Mucosa of rectum (tissue), 2 donors: ENCODE measurements at regions not wholly inside any gene's neighbourhood (a gene's known extent, or its start where the extent isn't known, plus 50 kb on each side); places are given as distances from the start of the nearest gene placed in this dataset.

Experiments
- H3K27ac ChIP-seq, 2 donors: one replicate each; pipeline ENCODE4 v1.7.0; 2013; ENCODE audit warnings: inconsistent platforms in 2 of 2, low read depth in 2 of 2, low read length in 2 of 2
- H3K27me3 ChIP-seq, 2 donors: one replicate each; pipeline ENCODE4 v1.7.0; 2013; ENCODE audit warnings: low read length in 2 of 2; ENCODE audit not compliant: control insufficient read depth in 2 of 2, insufficient read depth in 2 of 2
- H3K36me3 ChIP-seq, 2 donors: one replicate each; pipeline ENCODE4 v1.7.0; 2013; ENCODE audit warnings: low read length in 2 of 2; ENCODE audit not compliant: control insufficient read depth in 2 of 2, insufficient read depth in 2 of 2
- H3K4me1 ChIP-seq, 2 donors: one replicate each; pipeline ENCODE4 v1.7.0; 2013; ENCODE audit warnings: low read length in 2 of 2, mild to moderate bottlenecking in 1 of 2; ENCODE audit not compliant: control insufficient read depth in 2 of 2, insufficient read depth in 2 of 2
- H3K4me3 ChIP-seq, 2 donors: one replicate each; pipeline ENCODE4 v1.7.0; 2013; ENCODE audit warnings: low read length in 2 of 2
- H3K9ac ChIP-seq, 2 donors: one replicate each; pipeline ENCODE4 v1.7.0; 2013; ENCODE audit warnings: low read length in 2 of 2, low read depth in 1 of 2, mild to moderate bottlenecking in 1 of 2
- H3K9me3 ChIP-seq, 2 donors: one replicate each; pipeline ENCODE4 v1.7.0; 2013; ENCODE audit warnings: low read length in 2 of 2; ENCODE audit not compliant: control insufficient read depth in 2 of 2
- donor health status: healthy.
- donor health status: Normal muscosa, but diverticular disease.

GRCh38 chr3:30465454-30465853 lies 140.9 kb upstream of the TGFBR2 start:
- Histone ChIP-seq H3K4me3 (no peak overlapping the region), H3K4me1 (no peaks in the 10 kb centered on the region), H3K9ac (no peak overlapping the region), H3K27me3 (no peaks in the 10 kb centered on the region), H3K9me3 (no peaks in the 10 kb centered on the region), H3K27ac (no peak overlapping the region), H3K36me3 (no peaks in the 10 kb centered on the region)

- no peak overlapping the region for H3K4me3 ChIP-seq
- no peaks in the 10 kb centered on the region for H3K9me3 ChIP-seq
- no peak overlapping the region for H3K27ac ChIP-seq
- no peak overlapping the region for H3K9ac ChIP-seq
- no peaks in the 10 kb centered on the region for H3K27me3 ChIP-seq
- no peaks in the 10 kb centered on the region for H3K4me1 ChIP-seq
- H3K36me3 ChIP-seq = no peaks in the 10 kb centered on the region
Observed at GRCh38 chr3:30467596-30468238, 138.7 kb upstream of the TGFBR2 start.

DNA sequence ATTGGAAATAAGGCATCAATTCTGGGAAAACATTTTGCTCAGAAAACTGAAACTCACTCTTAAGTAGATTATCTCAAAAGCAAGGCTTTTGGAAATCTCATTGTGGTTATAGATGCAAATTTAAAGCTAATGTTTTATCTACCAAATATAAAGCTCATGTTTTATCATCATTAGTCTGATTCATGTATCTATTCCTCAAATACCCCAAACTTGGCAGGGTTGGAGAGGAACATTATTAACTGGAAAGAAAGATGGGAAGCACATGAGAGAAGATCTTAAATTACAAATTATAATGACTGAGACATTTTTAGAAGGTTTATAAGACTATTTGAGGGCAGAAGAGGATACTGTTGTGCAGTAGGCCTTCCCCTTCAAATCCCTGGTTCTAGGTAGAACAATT lies 137.3 kb upstream of the TGFBR2 start:
- Histone ChIP-seq H3K9ac (no peak overlapping the region), H3K27me3 (no peaks in the 10 kb centered on the region), H3K4me3 (no peak overlapping the region), H3K4me1 (no peaks in the 10 kb centered on the region), H3K36me3 (no peaks in the 10 kb centered on the region), H3K27ac (no peak overlapping the region), H3K9me3 (no peaks in the 10 kb centered on the region)

DNA sequence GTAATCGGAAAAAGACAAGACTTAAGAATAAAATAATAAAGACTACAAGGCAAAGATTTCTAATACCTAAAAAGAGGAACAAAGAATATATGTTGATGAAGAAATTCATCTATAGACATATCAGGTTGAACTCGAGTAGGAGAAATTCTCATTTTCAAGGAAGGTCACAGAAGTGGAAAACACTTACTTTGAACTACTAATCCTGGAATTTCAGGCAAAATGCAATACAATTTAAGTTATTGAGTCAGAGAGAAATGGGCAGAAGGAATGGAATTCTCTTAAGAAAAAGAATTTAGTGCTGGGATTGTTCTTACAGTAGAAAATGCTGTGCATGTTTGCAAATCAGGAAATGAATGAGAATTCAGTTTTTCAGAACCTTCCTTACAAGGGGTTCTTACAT lies 135.9 kb upstream of the TGFBR2 start:
- Histone ChIP-seq H3K4me3 (no peak overlapping the region), H3K27me3 (no peaks in the 10 kb centered on the region), H3K9ac (no peak overlapping the region), H3K9me3 (no peaks in the 10 kb centered on the region), H3K4me1 (no peaks in the 10 kb centered on the region), H3K27ac (no peak overlapping the region), H3K36me3 (no peaks in the 10 kb centered on the region)

DNA sequence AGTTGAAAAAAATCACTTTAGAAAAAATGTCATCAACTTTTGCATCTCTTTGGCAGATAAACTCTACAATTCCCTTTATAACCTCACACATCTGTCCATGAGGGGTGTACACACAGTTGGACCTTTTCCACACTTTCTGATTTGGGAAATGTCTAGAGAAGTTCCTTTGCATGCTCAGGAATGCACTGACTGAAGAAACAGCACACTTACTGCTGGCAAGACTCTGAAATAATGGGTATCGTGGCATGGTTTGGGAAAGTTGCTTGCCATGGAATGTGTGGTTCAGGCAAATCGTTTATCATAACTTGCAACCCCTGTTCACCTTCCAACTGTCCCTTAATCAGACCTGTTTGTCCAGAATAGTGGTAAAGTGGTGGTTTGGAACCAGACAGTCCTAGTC lies 135.3 kb upstream of the TGFBR2 start:
- Histone ChIP-seq H3K9ac (no peak overlapping the region), H3K36me3 (no peaks in the 10 kb centered on the region), H3K9me3 (no peaks in the 10 kb centered on the region), H3K4me1 (no peaks in the 10 kb centered on the region), H3K4me3 (no peak overlapping the region), H3K27me3 (no peaks in the 10 kb centered on the region), H3K27ac (no peak overlapping the region)

GRCh38 chr3:30471796-30472489 lies 134.5 kb upstream of the TGFBR2 start:
- Histone ChIP-seq H3K9me3 (no peaks in the 10 kb centered on the region), H3K4me1 (no peaks in the 10 kb centered on the region), H3K27ac (no peak overlapping the region), H3K36me3 (no peaks in the 10 kb centered on the region), H3K9ac (no peak overlapping the region), H3K4me3 (no peak overlapping the region), H3K27me3 (no peaks in the 10 kb centered on the region)

DNA sequence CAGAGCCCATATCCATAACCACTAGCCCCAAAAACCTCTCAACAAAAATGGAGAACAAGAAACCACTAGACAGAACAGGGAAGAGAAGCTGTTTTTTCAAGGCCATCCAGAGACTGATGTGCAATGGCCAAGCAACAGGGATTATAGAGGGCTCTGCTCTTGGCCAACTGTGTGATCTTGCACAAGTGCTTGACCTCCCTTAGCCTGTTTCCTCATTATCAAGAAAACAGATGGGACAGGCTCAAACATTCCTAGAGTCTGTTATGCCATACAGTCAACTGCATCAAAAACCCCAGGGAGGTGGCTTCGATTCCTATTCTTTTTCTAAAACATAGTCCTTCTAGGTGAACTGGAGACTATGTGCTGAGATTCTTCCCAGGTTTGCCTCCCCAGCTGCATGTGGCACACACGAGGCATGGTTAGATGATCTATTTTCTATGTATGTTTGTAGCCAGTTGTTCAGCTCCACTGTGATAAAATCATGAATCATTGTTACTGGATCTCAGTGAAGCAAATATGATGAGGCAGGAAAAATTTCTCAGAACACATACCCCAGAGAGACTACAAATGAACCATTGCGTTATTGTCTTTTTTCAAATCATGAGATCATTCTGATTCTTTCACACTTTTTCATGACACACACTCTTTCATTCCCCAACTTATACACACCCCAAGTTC lies 132.9 kb upstream of the TGFBR2 start:
- Histone ChIP-seq H3K4me1 (no peaks in the 10 kb centered on the region), H3K27me3 (no peaks in the 10 kb centered on the region), H3K9ac (no peak overlapping the region), H3K27ac (no peak overlapping the region), H3K36me3 (no peaks in the 10 kb centered on the region), H3K4me3 (no peak overlapping the region), H3K9me3 (no peaks in the 10 kb centered on the region)

DNA sequence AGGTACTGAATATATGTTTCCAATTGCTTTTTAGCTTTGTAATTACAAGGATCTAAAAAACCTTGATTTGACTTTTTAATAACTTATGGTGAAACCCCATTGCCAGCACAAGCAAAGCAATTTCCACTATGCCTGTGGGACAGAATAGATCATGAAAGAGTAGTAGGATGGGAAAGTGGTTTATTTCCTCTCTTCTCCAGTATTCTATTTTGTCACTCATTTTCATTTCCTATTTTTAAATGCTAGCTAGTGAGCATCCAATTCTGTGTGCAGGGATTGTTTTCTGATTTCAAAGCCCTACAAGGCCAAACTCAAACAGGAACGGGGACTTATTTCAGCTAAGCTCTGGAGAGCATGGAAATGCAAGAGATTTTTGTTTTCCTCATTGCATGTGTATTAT lies 132.0 kb upstream of the TGFBR2 start:
- no peak overlapping the region for H3K9ac ChIP-seq
- no peaks in the 10 kb centered on the region for H3K27me3 ChIP-seq
- no peaks in the 10 kb centered on the region for H3K36me3 ChIP-seq
- H3K27ac ChIP-seq = no peak overlapping the region
- H3K4me3 ChIP-seq = no peak overlapping the region
- H3K4me1 ChIP-seq = peaks cover 0 to 2% of the 10 kb centered on the region in 2 donors
- H3K9me3 ChIP-seq = no peaks in the 10 kb centered on the region

GRCh38 chr3:30475038-30475808 lies 131.2 kb upstream of the TGFBR2 start:
- H3K27ac ChIP-seq = no peak overlapping the region
- H3K4me3 ChIP-seq = no peak overlapping the region
- H3K27me3 ChIP-seq = no peaks in the 10 kb centered on the region
- H3K9me3 ChIP-seq = no peaks in the 10 kb centered on the region
- peaks cover 2 to 9% of the 10 kb centered on the region in 2 donors for H3K4me1 ChIP-seq
- no peak overlapping the region for H3K9ac ChIP-seq
- H3K36me3 ChIP-seq = no peaks in the 10 kb centered on the region

GRCh38 chr3:30475809-30476178 lies 130.6 kb upstream of the TGFBR2 start:
- Histone ChIP-seq H3K4me1 (peaks cover 2 to 13% of the 10 kb centered on the region in 2 donors), H3K27ac (no peak overlapping the region), H3K9me3 (no peaks in the 10 kb centered on the region), H3K9ac (no peak overlapping the region), H3K4me3 (no peak overlapping the region), H3K36me3 (no peaks in the 10 kb centered on the region), H3K27me3 (no peaks in the 10 kb centered on the region)
